Right lobe of liver (tissue), 6 donors: ENCODE measurements at regions not wholly inside any gene's neighbourhood (a gene's known extent, or its start where the extent isn't known, plus 50 kb on each side); places are given as distances from the start of the nearest gene placed in this dataset.

Source experiments
- ATAC-seq, 4 donors: fragments of 200-7000 bp; cut with Tn5 transposase; one replicate each; pipeline ENCODE4 v1.9.1; 2020; ENCODE audit warnings: mild to moderate bottlenecking in 4 of 4, moderate library complexity in 4 of 4
- DNase-seq, 3 donors: peaks; one replicate each; pipeline ENCODE4 v3.0.0-alpha.2; 2020
- H3K27ac ChIP-seq, 3 donors: fragments of 200-600 bp; one replicate each; pipeline ENCODE4 v1.8.0; 2022
- H3K27me3 ChIP-seq, 2 donors: fragments of 200-600 bp; one replicate each; pipeline ENCODE4 v1.8.0; 2022
- H3K36me3 ChIP-seq, 4 donors: fragments of 200-600 bp; sonication (generic) in 1 of 4; one replicate each; pipeline versions ENCODE4 v1.5.1 to v1.8.0; 2017 to 2022; ENCODE audit warnings: control low read depth in 1 of 4
- H3K4me1 ChIP-seq, 4 donors: fragments of 200-600 bp; sonication (generic) in 1 of 4; one replicate each; pipeline versions ENCODE4 v1.5.1 to v1.8.0; 2017 to 2022; ENCODE audit warnings: control low read depth in 1 of 4
- H3K4me3 ChIP-seq, 3 donors: fragments of 200-600 bp; one replicate each; pipeline ENCODE4 v1.8.0; 2022
- H3K9me3 ChIP-seq, 4 donors: fragments of 200-600 bp; sonication (generic) in 1 of 4; one replicate each; pipeline versions ENCODE4 v1.5.1 to v1.8.0; 2017 to 2022; ENCODE audit warnings: control low read depth in 1 of 4
- POLR2A ChIP-seq: fragments of 450-650 bp; IDR thresholded peaks from one replicate; pipeline ENCODE4 v1.6.1; 2017; ENCODE audit warnings: antibody characterized with exemption, mild to moderate bottlenecking
- WGBS: methylation state at CpG from one replicate; pipeline ENCODE4 v1.1.6; 2018; ENCODE audit warnings: low coverage, low lambda C conversion rate; ENCODE audit not compliant: insufficient coverage; ENCODE audit errors: missing lambda C conversion rate; 5-methylcytosine and 5-hydroxymethylcytosine counted together
- intact Hi-C, 2 donors: fragments of 100-400 bp; cut with DNase I; formaldehyde crosslinking; loops; one replicate each; pipeline versions ENCODE4 v1.11.2 to v1.14.1; 2022
- TF ChIP-seq, protein P1 (sequence below), 4 donors: fragments of 200-600 bp in 3 of 4; fragments of 450-650 bp in 1 of 4; IDR thresholded peaks; one replicate each; pipeline versions ENCODE4 v1.5.1 to v1.8.0; 2016 to 2022; ENCODE audit warnings: antibody characterized with exemption in 4 of 4, mild to moderate bottlenecking in 2 of 4
- donor health status: DM: no; HTN: yes; CAD: no.
- donor health status: DM: no; HTN: no; CAD: no.
- donor health status: DM: no; HTN: no; CAD: no.
- donor health status: DM: no; HTN: yes; CAD: no.
- donor health status: DM: no; HTN: yes; CAD: no.

DNA sequence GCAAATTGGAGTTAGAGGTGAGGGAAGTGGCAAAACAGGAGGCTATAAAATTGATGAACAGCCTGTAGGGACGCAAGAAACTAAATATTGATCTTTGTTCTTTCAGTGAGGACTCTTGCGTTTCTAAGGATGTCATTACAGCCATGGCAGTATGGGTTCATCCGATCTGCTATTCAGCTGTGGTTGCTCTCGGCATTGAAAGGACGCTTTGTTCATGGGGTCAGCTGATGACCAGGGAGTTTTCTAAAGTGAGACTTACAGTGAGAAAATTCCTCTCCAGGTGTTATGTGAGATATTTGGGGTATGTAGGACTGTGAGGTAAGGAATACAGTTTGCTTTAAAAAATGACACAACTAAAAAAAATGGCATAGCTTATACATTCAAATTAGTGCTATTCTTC is 52.7 kb upstream of the PELI1 start:
- H3K9me3 ChIP-seq, result no peaks in the 10 kb centered on the region
- H3K27ac ChIP-seq, result no peak overlapping the region
- intact Hi-C loops, result no loop called here
- H3K27me3 ChIP-seq, result no peaks in the 10 kb centered on the region
- H3K4me1 ChIP-seq, result peaks cover 0 to 8% (median 3%) of the 10 kb centered on the region in 4 donors
- H3K36me3 ChIP-seq, result no peaks in the 10 kb centered on the region
- TF ChIP-seq, protein P1, sequence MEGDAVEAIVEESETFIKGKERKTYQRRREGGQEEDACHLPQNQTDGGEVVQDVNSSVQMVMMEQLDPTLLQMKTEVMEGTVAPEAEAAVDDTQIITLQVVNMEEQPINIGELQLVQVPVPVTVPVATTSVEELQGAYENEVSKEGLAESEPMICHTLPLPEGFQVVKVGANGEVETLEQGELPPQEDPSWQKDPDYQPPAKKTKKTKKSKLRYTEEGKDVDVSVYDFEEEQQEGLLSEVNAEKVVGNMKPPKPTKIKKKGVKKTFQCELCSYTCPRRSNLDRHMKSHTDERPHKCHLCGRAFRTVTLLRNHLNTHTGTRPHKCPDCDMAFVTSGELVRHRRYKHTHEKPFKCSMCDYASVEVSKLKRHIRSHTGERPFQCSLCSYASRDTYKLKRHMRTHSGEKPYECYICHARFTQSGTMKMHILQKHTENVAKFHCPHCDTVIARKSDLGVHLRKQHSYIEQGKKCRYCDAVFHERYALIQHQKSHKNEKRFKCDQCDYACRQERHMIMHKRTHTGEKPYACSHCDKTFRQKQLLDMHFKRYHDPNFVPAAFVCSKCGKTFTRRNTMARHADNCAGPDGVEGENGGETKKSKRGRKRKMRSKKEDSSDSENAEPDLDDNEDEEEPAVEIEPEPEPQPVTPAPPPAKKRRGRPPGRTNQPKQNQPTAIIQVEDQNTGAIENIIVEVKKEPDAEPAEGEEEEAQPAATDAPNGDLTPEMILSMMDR (IDR thresholded peaks at IDR 0.05), result no peak
- no peak for TF ChIP-seq POLR2A
- DNase-seq (no peak), ATAC-seq (no peak)
- H3K4me3 ChIP-seq, result no peak overlapping the region
- 68% methylated on average over 5 of the region's 5 CpGs for WGBS

DNA sequence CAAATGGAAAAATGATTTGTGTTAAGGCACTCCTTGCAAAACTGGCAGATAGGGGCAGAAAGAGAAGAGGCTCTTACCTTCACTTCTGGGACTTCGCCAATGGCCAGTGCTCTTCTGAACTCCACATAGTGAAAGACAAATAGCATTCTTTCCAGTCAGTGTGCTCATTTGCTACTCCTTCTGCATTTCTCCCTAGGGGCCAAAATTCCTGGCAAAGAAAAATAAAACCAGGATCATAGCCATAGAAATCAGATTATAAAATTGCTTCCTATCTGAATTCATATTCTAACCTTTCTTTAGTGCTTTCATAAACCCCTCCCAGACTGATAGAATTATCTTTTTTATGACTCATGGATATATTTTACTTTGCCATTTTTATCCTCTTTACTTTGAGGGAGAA is 56.9 kb upstream of the PELI1 start:
- H3K27me3 ChIP-seq, result no peaks in the 10 kb centered on the region
- 80% methylated on average over 1 of the region's 1 CpG for WGBS
- no peak for TF ChIP-seq POLR2A
- TF ChIP-seq, protein P1 (IDR thresholded peaks at IDR 0.05), result no peak
- intact Hi-C loops, result no loop called here
- H3K9me3 ChIP-seq, result no peaks in the 10 kb centered on the region
- H3K27ac ChIP-seq, result no peak overlapping the region
- ATAC-seq (peak in 1 of 4 donors; percentile 36), DNase-seq (no peak)
- H3K4me1 ChIP-seq, result no peaks in the 10 kb centered on the region
- H3K36me3 ChIP-seq, result no peaks in the 10 kb centered on the region
- H3K4me3 ChIP-seq, result no peak overlapping the region

DNA sequence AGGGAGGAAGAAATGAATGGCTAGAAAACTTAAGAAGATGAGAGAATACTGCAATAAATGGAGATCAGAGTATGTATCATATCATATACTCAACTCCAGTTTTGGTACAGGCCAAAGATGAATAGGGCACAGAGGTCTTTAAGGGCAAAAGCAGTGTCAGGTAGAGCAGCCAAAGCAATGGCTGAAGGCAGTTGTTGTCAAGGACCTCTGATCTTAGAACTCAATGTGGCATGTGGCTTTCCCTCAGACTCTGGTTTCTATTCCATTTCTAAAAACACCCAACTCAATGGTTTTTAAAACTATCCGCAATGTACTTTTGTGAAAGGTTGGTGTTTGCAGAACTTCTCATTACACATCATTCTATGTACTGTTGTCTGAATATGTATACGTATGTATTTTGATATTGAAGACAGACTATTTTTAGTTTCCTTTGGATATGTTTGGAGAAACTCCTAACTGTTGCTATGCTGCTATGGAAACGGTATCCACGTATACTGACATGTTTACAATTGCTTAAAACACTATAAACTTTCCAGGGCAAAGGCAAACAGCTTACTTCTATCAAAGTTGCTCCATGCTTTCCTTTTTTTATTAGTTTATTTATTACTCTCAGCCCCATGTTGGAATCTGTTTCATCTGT is 58.1 kb upstream of the PELI1 start:
- Histone ChIP-seq H3K27ac (no peak overlapping the region), H3K9me3 (no peaks in the 10 kb centered on the region), H3K27me3 (no peaks in the 10 kb centered on the region), H3K4me1 (no peaks in the 10 kb centered on the region), H3K4me3 (no peak overlapping the region), H3K36me3 (no peaks in the 10 kb centered on the region)
- DNase-seq, result no peak
- ATAC-seq, result peak in 1 of 4 donors; percentile 63
- TF ChIP-seq, protein P1 (IDR thresholded peaks at IDR 0.05), result no peak
- TF ChIP-seq POLR2A, result no peak
- 54% methylated on average over 4 of the region's 4 CpGs for WGBS
- intact Hi-C loops, result no loop called here

DNA sequence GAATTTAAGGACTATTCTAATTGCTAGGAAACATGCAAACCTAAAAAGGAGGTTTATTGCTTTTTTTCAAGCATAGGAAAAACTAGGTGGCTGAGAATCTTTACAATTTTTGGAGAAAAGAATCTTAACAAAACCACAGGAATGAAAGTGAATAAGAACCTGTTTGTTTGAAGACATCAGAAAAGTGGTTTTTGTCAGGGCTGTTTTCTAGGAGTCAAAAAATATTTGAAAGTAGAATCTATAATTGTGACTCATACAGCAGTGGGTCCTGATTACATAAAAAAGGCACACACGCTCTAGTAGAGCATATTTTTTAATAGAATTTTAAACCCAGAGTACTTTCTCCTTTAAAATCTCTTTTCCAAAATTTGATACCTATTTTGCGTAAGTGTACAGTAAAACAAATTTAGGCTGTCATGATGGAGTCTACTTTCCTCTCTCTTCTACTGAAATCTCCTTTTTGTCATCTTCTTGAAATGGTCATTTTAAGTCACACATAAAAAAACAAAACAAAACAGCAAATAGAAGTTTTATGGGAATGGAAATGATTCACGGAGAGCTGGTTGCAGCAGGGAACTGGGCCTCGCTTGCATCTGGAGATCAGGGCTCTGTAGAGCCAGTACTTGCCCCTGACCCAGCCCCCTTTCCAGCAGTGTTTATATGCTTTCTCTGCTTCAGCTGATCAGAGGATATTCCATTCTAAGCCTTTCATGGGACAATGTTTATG is 59.1 kb upstream of the PELI1 start:
- Histone ChIP-seq H3K27ac (peak overlapping the region in 2 of 3 donors; percentile 49 to 53), H3K27me3 (no peaks in the 10 kb centered on the region), H3K4me3 (no peak overlapping the region), H3K4me1 (no peaks in the 10 kb centered on the region), H3K9me3 (no peaks in the 10 kb centered on the region), H3K36me3 (no peaks in the 10 kb centered on the region)
- intact Hi-C loops, result no loop called here
- 83% methylated on average over 4 of the region's 4 CpGs for WGBS
- no peak for TF ChIP-seq POLR2A
- TF ChIP-seq, protein P1 (IDR thresholded peaks at IDR 0.05), result no peak
- DNase-seq (no peak), ATAC-seq (peak in 1 of 4 donors; percentile 10)
